MCF 10A (cell line): ENCODE measurements at regions not wholly inside any gene's neighbourhood (a gene's known extent, or its start where the extent isn't known, plus 50 kb on each side); places are given as distances from the start of the nearest gene placed in this dataset.

Source experiments
- BruUV-seq: library from RNA; stranded (reverse); fragments of 400-500 nt; replicated peaks from 2 replicates; lab custom pipeline; 2021; lab: Mats Ljungman, UMichigan
- CTCF ChIA-PET: fragments of 300-600 bp; sonication (Branson Sonifier 250); formaldehyde crosslinking; extraction: SDS; loops from one replicate; lab custom pipeline; 2021; ENCODE audit warnings: antibody characterized with exemption, inconsistent platforms; lab: Yijun Ruan, JAX
- POLR2A ChIA-PET: fragments of 300-600, 350-650 bp; sonication (Branson Sonifier 250); formaldehyde crosslinking; extraction: SDS; loops from one replicate; lab custom pipeline; 2020; ENCODE audit warnings: antibody characterized with exemption, inconsistent platforms; lab: Yijun Ruan, JAX
- DNase-seq: peaks from one replicate; pipeline ENCODE4 v3.0.0-alpha.2; 2018; ENCODE audit not compliant: unreplicated experiment
- H3K27ac Mint-ChIP-seq: one replicate; pipeline ENCODE4 v1.8.0; 2022; ENCODE audit warnings: mild to moderate bottlenecking, low read depth, mixed read lengths; ENCODE audit not compliant: unreplicated experiment
- H3K27me3 Mint-ChIP-seq: one replicate; pipeline ENCODE4 v1.8.0; 2022; ENCODE audit warnings: mixed read lengths; ENCODE audit not compliant: insufficient read depth, unreplicated experiment
- H3K36me3 Mint-ChIP-seq: one replicate; pipeline ENCODE4 v1.8.0; 2022; ENCODE audit warnings: mild to moderate bottlenecking, moderate library complexity, mixed read lengths; ENCODE audit not compliant: insufficient read depth, unreplicated experiment
- H3K4me1 Mint-ChIP-seq: one replicate; pipeline ENCODE4 v1.8.0; 2022; ENCODE audit warnings: mixed read lengths; ENCODE audit not compliant: insufficient read depth, unreplicated experiment
- H3K4me3 Mint-ChIP-seq: one replicate; pipeline ENCODE4 v1.8.0; 2022; ENCODE audit warnings: mild to moderate bottlenecking, moderate library complexity, mixed read lengths; ENCODE audit not compliant: unreplicated experiment
- H3K9me3 Mint-ChIP-seq: one replicate; pipeline ENCODE4 v1.8.0; 2022; ENCODE audit warnings: mixed read lengths; ENCODE audit not compliant: unreplicated experiment
- CTCF ChIP-seq: fragments of 200-600 bp; IDR thresholded peaks from one replicate; pipeline ENCODE4 v1.8.0; 2022; ENCODE audit warnings: antibody characterized with exemption, mild to moderate bottlenecking; ENCODE audit not compliant: unreplicated experiment
- intact Hi-C: fragments of 100-400 bp; cut with micrococcal nuclease; formaldehyde crosslinking; loops from 2 replicates; pipeline ENCODE4 v1.14.1; 2022

- no peaks in the 10 kb centered on the region for H3K27me3 Mint-ChIP-seq
- ChIA-PET POLR2A (no interaction called here), CTCF (no interaction called here)
- no peak for DNase-seq
- no peaks in the 10 kb centered on the region for H3K4me1 Mint-ChIP-seq
- intact Hi-C loops: no loop called here
- BruUV-seq: no TSS peak
- H3K27ac Mint-ChIP-seq: no peak overlapping the region
- peaks cover 27% of the 10 kb centered on the region for H3K9me3 Mint-ChIP-seq
- TF ChIP-seq CTCF: no peak
- H3K36me3 Mint-ChIP-seq: no peaks in the 10 kb centered on the region
- no peak overlapping the region for H3K4me3 Mint-ChIP-seq
These were observed 433.4 kb downstream of the TMEM38B start for GRCh38 chr9:106127776-106128175.

- no TSS peak for BruUV-seq
- no peaks in the 10 kb centered on the region for H3K36me3 Mint-ChIP-seq
- no peaks in the 10 kb centered on the region for H3K4me1 Mint-ChIP-seq
- no peak for DNase-seq
- TF ChIP-seq CTCF: no peak
- no peak overlapping the region for H3K27ac Mint-ChIP-seq
- H3K4me3 Mint-ChIP-seq: no peak overlapping the region
- intact Hi-C loops: no loop called here
- H3K9me3 Mint-ChIP-seq: peaks cover 20% of the 10 kb centered on the region
- POLR2A ChIA-PET: no interaction called here
- H3K27me3 Mint-ChIP-seq: no peaks in the 10 kb centered on the region
- CTCF ChIA-PET: interaction anchor here (0.5 kb wide), 1 partner anchor 22 kb away, joined by 3 read pairs; no protein-coding TSS in a partner anchor
These were observed 436.0 kb downstream of the TMEM38B start for GRCh38 chr9:106130374-106130773.

GRCh38 chr9:106143781-106144180 is 449.4 kb downstream of the TMEM38B start:
- H3K27me3 Mint-ChIP-seq: no peaks in the 10 kb centered on the region
- intact Hi-C loops: no loop called here
- H3K4me1 Mint-ChIP-seq: no peaks in the 10 kb centered on the region
- no peak for TF ChIP-seq CTCF
- ChIA-PET POLR2A (no interaction called here), CTCF (interaction anchor here (0.6 to 1.2 kb wide), 2 partner anchors 31 to 107 kb away, joined by 3 read pairs; no protein-coding TSS in a partner anchor)
- BruUV-seq: no TSS peak
- no peak for DNase-seq
- peaks cover 32% of the 10 kb centered on the region for H3K9me3 Mint-ChIP-seq
- H3K36me3 Mint-ChIP-seq: no peaks in the 10 kb centered on the region
- no peak overlapping the region for H3K4me3 Mint-ChIP-seq
- H3K27ac Mint-ChIP-seq: no peak overlapping the region

- Mint-ChIP-seq H3K36me3 (no peaks in the 10 kb centered on the region), H3K4me3 (no peak overlapping the region), H3K27me3 (no peaks in the 10 kb centered on the region), H3K9me3 (peaks cover 32% of the 10 kb centered on the region), H3K4me1 (no peaks in the 10 kb centered on the region), H3K27ac (no peak overlapping the region)
- ChIA-PET CTCF (interaction anchor here (0.6 kb wide), 1 partner anchor 961 kb away, joined by 3 read pairs; no protein-coding TSS in a partner anchor), POLR2A (no interaction called here)
- TF ChIP-seq CTCF: no peak
- DNase-seq: no peak
- intact Hi-C loops: no loop called here
- BruUV-seq: no TSS peak
These were observed 451.9 kb downstream of the TMEM38B start for GRCh38 chr9:106146066-106146840.
